Glomerular visceral epithelial cell (primary cell): ENCODE measurements at regions not wholly inside any gene's neighbourhood (a gene's known extent, or its start where the extent isn't known, plus 50 kb on each side); places are given as distances from the start of the nearest gene placed in this dataset.
"Not testable (repeated sequence)": the region's sequence is repeated elsewhere in the genome, so short reads cannot be mapped to it uniquely, and the experiment has no call there.

Experiments used
- DNase-seq: peaks from one replicate; pipeline ENCODE4 v3.0.0-alpha.2; 2016; ENCODE audit errors: extremely low spot score

- no peak for DNase-seq
Measured at GRCh38 chr16:65728652-65729051, 606.8 kb upstream of the CDH11 start.

GRCh38 chr16:65728167-65728566 lies 606.3 kb upstream of the CDH11 start:
- DNase-seq = no peak

- DNase-seq = no peak
Measured at GRCh38 chr16:65727534-65728137, 605.8 kb upstream of the CDH11 start.

- DNase-seq = no peak
Measured at GRCh38 chr16:65725156-65725845, 603.4 kb upstream of the CDH11 start.

GRCh38 chr16:65722429-65722828 lies 600.6 kb upstream of the CDH11 start:
- DNase-seq = no peak

GRCh38 chr16:65717846-65718245 lies 596.0 kb upstream of the CDH11 start:
- no peak for DNase-seq

GRCh38 chr16:65716737-65717700 lies 595.2 kb upstream of the CDH11 start:
- DNase-seq = no peak

GRCh38 chr16:65713181-65713808 lies 591.4 kb upstream of the CDH11 start:
- DNase-seq = no peak

GRCh38 chr16:65710107-65710506 lies 588.2 kb upstream of the CDH11 start:
- DNase-seq = no peak

- no peak for DNase-seq
Measured at GRCh38 chr16:65704866-65705265, 583.0 kb upstream of the CDH11 start.

- DNase-seq = no peak
Measured at GRCh38 chr16:65702707-65703402, 581.0 kb upstream of the CDH11 start.

GRCh38 chr16:65700596-65700995 lies 578.7 kb upstream of the CDH11 start:
- no peak for DNase-seq

GRCh38 chr16:65698791-65699321 lies 577.0 kb upstream of the CDH11 start:
- DNase-seq = no peak

- DNase-seq = no peak
Measured at GRCh38 chr16:65697521-65697920, 575.7 kb upstream of the CDH11 start.

- DNase-seq = no peak
Measured at GRCh38 chr16:65697065-65697464, 575.2 kb upstream of the CDH11 start.

- not testable (repeated sequence) for DNase-seq
Measured at GRCh38 chr16:65691846-65692245, 570.0 kb upstream of the CDH11 start.

- DNase-seq = no peak
Measured at GRCh38 chr16:65689726-65690125, 567.9 kb upstream of the CDH11 start.

- no peak for DNase-seq
Measured at GRCh38 chr16:65688301-65688700, 566.4 kb upstream of the CDH11 start.

- DNase-seq = no peak
Measured at GRCh38 chr16:65684230-65684629, 562.4 kb upstream of the CDH11 start.

- DNase-seq = no peak
Measured at GRCh38 chr16:65681406-65681805, 559.5 kb upstream of the CDH11 start.

GRCh38 chr16:65679785-65680184 lies 557.9 kb upstream of the CDH11 start:
- no peak for DNase-seq
